DND-41 (cell line): ENCODE measurements at regions not wholly inside any gene's neighbourhood (a gene's known extent, or its start where the extent isn't known, plus 50 kb on each side); places are given as distances from the start of the nearest gene placed in this dataset.

Source experiments
- ATAC-seq: fragments of 200-7000 bp; cut with Tn5 transposase; 3 replicates; pipeline ENCODE4 v1.9.1; 2021; ENCODE audit warnings: low read depth; ENCODE audit not compliant: insufficient read depth
- DNase-seq: peaks from one replicate; pipeline ENCODE4 v3.0.0-alpha.2; 2020
- H2AFZ ChIP-seq: 2 replicates; pipeline ENCODE4 v1.6.0; 2012; ENCODE audit warnings: low read depth, low read length
- H3K27ac ChIP-seq: 2 replicates; pipeline ENCODE4 v1.5.1; 2012; ENCODE audit warnings: low read length, inconsistent platforms
- H3K27me3 ChIP-seq: fragments of 200-600 bp; sonication (generic); 2 replicates; pipeline ENCODE4 v1.6.0; 2012; ENCODE audit warnings: low read length, mild to moderate bottlenecking, inconsistent platforms; ENCODE audit not compliant: insufficient read depth, poor library complexity
- H3K36me3 ChIP-seq: 2 replicates; pipeline ENCODE4 v1.5.1; 2012; ENCODE audit warnings: low read length, inconsistent platforms; ENCODE audit not compliant: insufficient read depth
- H3K4me1 ChIP-seq: 2 replicates; pipeline ENCODE4 v1.5.1; 2012; ENCODE audit warnings: mild to moderate bottlenecking, low read length; ENCODE audit not compliant: insufficient read depth
- H3K4me2 ChIP-seq: 2 replicates; pipeline ENCODE4 v1.6.0; 2012; ENCODE audit warnings: mild to moderate bottlenecking, moderate library complexity, low read length, inconsistent platforms; ENCODE audit not compliant: insufficient read depth
- H3K4me3 ChIP-seq, 2 experiments: fragments of 200-600 bp in 1 of 2; shearing (Covaris generic) in 1 of 2; 2 replicates each; pipeline ENCODE4 v1.5.1; 2012 to 2016; ENCODE audit warnings: inconsistent platforms in 2 of 2, low read length in 2 of 2, mild to moderate bottlenecking in 2 of 2, low read depth in 1 of 2, moderate library complexity in 1 of 2
- H3K79me2 ChIP-seq: 2 replicates; pipeline ENCODE4 v1.6.0; 2012; ENCODE audit warnings: low read length, inconsistent platforms; ENCODE audit not compliant: insufficient read depth
- H3K9ac ChIP-seq: 2 replicates; pipeline ENCODE4 v1.6.0; 2012; ENCODE audit warnings: low read depth, mild to moderate bottlenecking, inconsistent platforms, low read length, moderate library complexity
- H3K9me3 ChIP-seq: 2 replicates; pipeline ENCODE4 v1.5.1; 2012; ENCODE audit warnings: low read length, moderate library complexity, mild to moderate bottlenecking, inconsistent platforms; ENCODE audit not compliant: insufficient read depth, severe bottlenecking
- H4K20me1 ChIP-seq: 2 replicates; pipeline ENCODE4 v1.6.0; 2012; ENCODE audit warnings: low read length; ENCODE audit not compliant: insufficient read depth
- CTCF ChIP-seq: IDR thresholded peaks from 2 replicates; pipeline ENCODE4 v1.5.1; 2012; ENCODE audit warnings: borderline replicate concordance, low read length, moderate library complexity, mild to moderate bottlenecking; ENCODE audit not compliant: poor library complexity, severe bottlenecking; ENCODE audit errors: extremely low read depth
- EZH2 ChIP-seq: IDR thresholded peaks from 3 replicates; pipeline ENCODE4 v1.6.1; 2012; ENCODE audit warnings: borderline replicate concordance, low read depth, mild to moderate bottlenecking, moderate library complexity, low read length, inconsistent platforms; ENCODE audit not compliant: severe bottlenecking

DNA sequence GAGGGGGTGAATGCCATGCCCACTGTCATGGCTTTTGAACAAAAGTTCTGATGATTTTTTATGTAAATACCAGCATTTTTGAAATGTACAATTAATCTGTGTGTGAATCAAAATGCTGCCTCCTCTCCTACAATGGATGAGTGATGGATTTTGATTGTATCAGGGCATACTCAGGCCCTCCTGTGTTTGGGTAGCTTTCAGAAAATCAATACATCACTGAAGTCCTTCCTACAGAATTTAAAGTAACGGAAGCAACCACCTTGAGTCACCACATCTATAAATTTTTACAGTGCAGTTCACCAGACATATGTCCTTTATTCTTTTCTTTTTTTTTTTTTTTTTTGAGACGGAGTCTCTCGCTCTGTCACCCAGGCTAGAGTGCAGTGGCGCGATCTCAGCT is 867.3 kb downstream of the EPHA4 start:
- no peak for DNase-seq
- no peaks in the 10 kb centered on the region for H3K4me1 ChIP-seq
- H3K9me3 ChIP-seq: no peaks in the 10 kb centered on the region
- no peak overlapping the region for H2AFZ ChIP-seq
- H3K9ac ChIP-seq: no peak overlapping the region
- H3K4me2 ChIP-seq: no peak overlapping the region
- H3K79me2 ChIP-seq: no peaks in the 10 kb centered on the region
- H4K20me1 ChIP-seq: no peaks in the 10 kb centered on the region
- no peak overlapping the region for H3K27ac ChIP-seq
- no peak for ATAC-seq
- H3K36me3 ChIP-seq: no peaks in the 10 kb centered on the region
- TF ChIP-seq EZH2 (no peak), CTCF (no peak)
- H3K4me3 ChIP-seq: no peak overlapping the region
- H3K27me3 ChIP-seq: no peaks in the 10 kb centered on the region

GRCh38 chr2:220705678-220706077 is 866.4 kb downstream of the EPHA4 start:
- Histone ChIP-seq H3K27ac (no peak overlapping the region), H3K4me2 (no peak overlapping the region), H3K79me2 (no peaks in the 10 kb centered on the region), H3K4me1 (no peaks in the 10 kb centered on the region), H3K9me3 (no peaks in the 10 kb centered on the region), H2AFZ (no peak overlapping the region), H4K20me1 (no peaks in the 10 kb centered on the region), H3K36me3 (no peaks in the 10 kb centered on the region), H3K27me3 (no peaks in the 10 kb centered on the region), H3K4me3 (no peak overlapping the region), H3K9ac (no peak overlapping the region)
- ATAC-seq (no peak), DNase-seq (no peak)
- no peak for TF ChIP-seq CTCF
- no peak for TF ChIP-seq EZH2

DNA sequence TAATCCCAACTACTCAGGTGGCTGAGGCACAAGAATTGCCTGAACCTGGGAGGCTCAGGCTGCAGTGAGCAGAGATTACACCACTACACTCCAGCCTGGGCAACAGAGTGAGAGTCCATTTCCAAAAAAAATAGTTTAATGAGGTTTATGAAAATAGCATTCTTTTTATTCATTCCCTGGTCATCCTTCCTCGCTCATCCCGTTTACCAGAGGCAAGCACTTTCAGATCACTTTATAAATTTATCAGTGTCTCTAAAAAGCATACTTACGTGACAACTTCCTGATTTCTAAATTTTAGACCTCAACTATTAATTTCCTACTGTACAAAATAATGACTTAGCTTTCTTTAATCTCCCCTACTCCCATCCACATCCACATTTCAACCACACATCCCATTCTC is 864.8 kb downstream of the EPHA4 start:
- no peak for TF ChIP-seq EZH2
- TF ChIP-seq CTCF: no peak
- Histone ChIP-seq H3K4me3 (no peak overlapping the region), H3K36me3 (no peaks in the 10 kb centered on the region), H4K20me1 (no peaks in the 10 kb centered on the region), H3K9me3 (peaks cover 4% of the 10 kb centered on the region), H3K79me2 (no peaks in the 10 kb centered on the region), H3K27me3 (no peaks in the 10 kb centered on the region), H3K4me1 (no peaks in the 10 kb centered on the region), H3K9ac (no peak overlapping the region), H3K27ac (no peak overlapping the region), H2AFZ (no peak overlapping the region), H3K4me2 (no peak overlapping the region)
- DNase-seq (no peak), ATAC-seq (no peak)

GRCh38 chr2:220708366-220708765 is 863.7 kb downstream of the EPHA4 start:
- Histone ChIP-seq H3K9ac (no peak overlapping the region), H3K4me3 (no peak overlapping the region), H3K9me3 (peaks cover 4% of the 10 kb centered on the region), H3K27me3 (no peaks in the 10 kb centered on the region), H2AFZ (no peak overlapping the region), H3K27ac (no peak overlapping the region), H3K4me1 (no peaks in the 10 kb centered on the region), H3K79me2 (no peaks in the 10 kb centered on the region), H4K20me1 (no peaks in the 10 kb centered on the region), H3K36me3 (no peaks in the 10 kb centered on the region), H3K4me2 (no peak overlapping the region)
- DNase-seq: no peak
- TF ChIP-seq CTCF (no peak), EZH2 (no peak)
- no peak for ATAC-seq
